GM19452 (cell line): ENCODE measurements at regions not wholly inside any gene's neighbourhood (a gene's known extent, or its start where the extent isn't known, plus 50 kb on each side); places are given as distances from the start of the nearest gene placed in this dataset.

Experiments used
- ATAC-seq: cut with Tn5 transposase; IDR thresholded peaks from one replicate; pipeline ENCODE4 v1.9.1; 2021; ENCODE audit not compliant: unreplicated experiment

- no peak for ATAC-seq
Observed at GRCh38 chrX:14476205-14476604, 53.1 kb upstream of the GLRA2 start.

DNA sequence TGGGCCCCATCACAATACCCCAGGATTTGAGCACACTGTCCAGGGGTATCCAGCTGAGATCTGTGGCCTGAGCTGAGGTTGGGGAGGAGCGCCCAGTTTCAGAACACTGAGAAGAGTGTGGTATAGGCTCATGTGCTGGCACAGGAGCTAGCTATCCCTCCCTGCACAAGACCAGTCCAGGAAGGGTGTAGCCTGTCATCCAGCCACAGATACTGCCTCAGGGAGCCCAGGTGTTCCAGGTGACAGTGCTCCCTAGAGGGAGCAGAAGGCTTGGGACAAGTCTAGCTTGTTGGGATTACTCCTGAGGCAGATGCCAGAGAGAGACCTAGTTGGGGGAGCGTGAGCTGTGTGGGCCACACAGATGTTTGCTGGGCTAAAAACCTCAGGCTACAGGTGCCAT, 79.6 kb upstream of the GLRA2 start:
- no peak for ATAC-seq

- no peak for ATAC-seq
Observed at GRCh38 chrX:14448406-14448805, 80.9 kb upstream of the GLRA2 start.

- no peak for ATAC-seq
Observed at GRCh38 chrX:14440106-14440505, 89.2 kb upstream of the GLRA2 start.

GRCh38 chrX:14427614-14428013, 101.7 kb upstream of the GLRA2 start:
- no peak for ATAC-seq

DNA sequence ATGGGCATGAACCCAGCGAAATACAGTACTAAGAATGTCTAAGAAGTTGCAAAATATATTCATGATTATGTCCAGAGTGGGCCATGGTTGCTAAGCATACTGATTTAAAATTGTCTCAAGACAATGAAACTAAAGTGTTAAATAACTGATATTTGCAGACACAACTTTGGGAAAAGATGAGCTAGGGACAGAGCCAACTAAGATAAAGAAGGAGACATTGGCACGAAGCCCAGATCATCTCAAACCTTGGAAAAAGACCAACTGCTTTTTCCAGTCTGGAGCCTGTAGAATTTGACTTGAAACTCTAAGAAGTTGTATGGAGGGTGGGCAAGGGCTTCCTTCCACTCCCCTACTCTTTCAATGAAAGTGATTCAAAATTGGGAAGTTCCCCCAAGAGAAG, 108.5 kb upstream of the GLRA2 start:
- no peak for ATAC-seq

DNA sequence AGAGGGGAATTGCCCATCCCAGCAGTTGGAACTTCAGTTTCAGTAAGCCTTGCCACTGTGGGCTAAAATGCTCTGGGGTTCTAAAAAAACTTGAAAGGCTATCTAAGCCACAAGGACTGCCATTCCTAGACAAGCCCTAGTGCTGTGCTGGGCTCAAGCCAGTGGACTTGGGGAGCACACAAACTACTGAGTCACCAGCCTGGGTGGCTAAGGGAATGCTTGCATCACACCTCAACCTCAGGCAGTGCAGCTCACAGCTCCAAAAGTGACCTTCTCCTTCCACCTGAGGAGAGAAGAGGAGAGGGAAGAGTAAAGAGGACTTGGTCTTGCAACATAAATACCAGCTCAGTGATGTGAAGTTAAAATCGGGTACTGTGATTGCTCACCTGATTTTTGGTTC, 116.7 kb upstream of the GLRA2 start:
- no peak for ATAC-seq

DNA sequence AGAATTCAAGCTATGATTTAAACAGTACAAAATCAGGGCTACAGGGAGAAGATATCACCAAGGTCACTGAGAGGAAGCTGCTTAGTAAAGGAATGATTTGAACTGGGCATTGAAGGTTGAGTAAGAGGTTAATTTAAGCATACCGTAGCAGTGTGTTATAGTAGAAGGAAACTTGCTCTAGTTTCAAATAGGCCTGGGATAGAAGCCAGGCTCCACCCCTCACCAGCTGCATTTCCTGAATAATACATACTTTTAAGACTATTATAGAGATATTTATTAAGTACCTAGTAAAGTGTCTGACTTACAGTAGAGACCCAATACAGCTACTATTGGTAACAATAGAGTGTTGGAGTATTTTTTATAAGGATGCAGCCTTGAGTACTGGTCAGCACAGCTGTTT, 118.0 kb upstream of the GLRA2 start:
- ATAC-seq = no peak

GRCh38 chrX:14409341-14409740, 120.0 kb upstream of the GLRA2 start:
- no peak for ATAC-seq

DNA sequence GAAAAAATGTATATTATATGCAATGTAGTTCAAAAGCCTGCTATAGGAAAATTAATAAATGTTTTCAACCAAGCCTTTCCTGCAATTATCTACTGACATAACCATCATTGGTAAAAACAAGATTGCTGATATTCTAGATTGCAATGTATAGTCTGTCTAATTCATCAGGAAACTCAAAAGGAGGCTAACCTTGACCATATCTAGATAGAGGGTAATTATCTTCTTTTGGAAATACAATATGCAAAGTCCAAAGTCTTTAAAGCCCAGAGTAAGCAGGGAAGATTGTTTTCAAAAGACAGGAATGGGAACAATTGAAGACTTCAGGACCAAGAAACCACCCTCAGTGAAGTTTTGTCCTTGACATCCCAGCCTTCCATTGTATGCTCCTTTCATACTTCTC, 123.1 kb upstream of the GLRA2 start:
- no peak for ATAC-seq

GRCh38 chrX:14398725-14399124, 130.6 kb upstream of the GLRA2 start:
- ATAC-seq = no peak

GRCh38 chrX:14389682-14390081, 139.7 kb upstream of the GLRA2 start:
- ATAC-seq = no peak

DNA sequence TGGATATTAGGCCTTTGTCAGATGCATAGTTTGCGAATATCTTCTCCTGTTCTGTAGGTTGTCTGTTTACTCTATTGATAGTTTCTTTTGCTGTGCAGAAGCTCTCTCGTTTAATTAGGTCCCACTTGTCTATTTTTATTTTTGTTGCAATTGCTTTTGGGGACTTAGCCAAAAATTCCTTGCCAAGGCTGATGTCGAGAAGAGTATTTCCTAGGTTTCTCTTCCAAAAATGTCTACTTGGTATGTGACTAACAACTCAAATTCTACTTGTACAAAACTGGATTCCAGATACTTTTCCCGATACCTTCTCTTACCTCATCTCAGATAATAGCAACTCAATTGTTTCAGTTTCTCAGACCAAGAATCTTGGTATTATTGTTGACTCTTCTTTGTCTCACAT, 142.4 kb upstream of the GLRA2 start:
- ATAC-seq = no peak

DNA sequence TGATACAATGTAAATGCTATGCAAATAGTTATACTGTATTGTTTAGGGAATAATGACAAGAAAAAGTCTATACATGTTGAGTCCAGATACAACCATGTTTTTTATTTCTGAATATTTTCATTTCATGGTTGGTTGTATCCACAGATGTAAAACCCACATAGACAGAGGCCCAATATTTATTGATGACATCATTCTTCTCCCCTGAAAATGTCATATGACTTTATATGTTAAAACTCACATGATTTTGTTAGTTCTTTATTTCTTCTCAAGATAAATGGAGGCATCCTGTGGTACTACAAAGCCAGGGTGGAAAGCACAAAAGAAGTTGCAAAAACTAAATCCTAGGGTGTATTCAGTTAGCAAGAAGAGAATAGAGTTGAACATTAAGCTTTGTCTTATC, 149.3 kb upstream of the GLRA2 start:
- ATAC-seq = no peak

- ATAC-seq = no peak
Observed at GRCh38 chrX:14377427-14377826, 151.9 kb upstream of the GLRA2 start.

- no peak for ATAC-seq
Observed at GRCh38 chrX:14363728-14364127, 165.6 kb upstream of the GLRA2 start.

DNA sequence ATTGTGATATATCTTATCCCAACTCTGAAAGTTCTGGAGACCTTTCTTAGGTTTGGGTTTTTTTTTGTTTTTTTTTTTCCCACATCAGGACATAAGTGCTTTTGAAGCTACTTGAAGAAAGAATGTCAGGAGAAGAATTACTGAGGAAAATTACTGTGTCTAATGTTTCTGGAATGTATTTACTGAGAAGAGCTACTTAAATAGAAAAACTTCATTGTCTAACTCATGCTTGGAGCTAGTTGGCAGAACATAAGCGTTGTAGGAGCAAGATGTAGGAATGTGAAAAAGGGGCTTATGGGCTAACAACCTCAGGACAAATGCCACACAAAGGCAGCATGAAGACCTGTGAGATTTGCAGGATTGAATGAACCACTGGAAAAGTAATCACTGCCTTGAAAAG, 166.6 kb upstream of the GLRA2 start:
- no peak for ATAC-seq

DNA sequence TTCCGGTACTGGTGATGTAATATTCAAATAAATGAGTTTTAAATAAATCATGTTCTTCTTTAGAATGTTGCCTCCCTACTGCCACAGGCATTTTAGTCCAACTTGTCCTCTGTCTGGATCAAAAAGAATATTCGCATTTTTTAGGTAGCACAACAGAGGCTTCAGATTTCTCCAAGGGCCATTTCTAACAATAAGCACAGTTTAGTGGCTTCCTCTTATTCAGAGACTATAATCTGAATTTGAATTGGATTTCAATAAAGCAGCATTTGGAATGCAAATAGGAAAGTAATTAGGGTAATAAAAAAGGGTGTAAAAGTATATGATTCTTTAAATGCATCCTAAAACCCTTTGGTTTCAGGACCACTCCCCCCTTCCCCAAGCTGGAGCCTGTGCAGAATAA, 167.9 kb upstream of the GLRA2 start:
- ATAC-seq = no peak

GRCh38 chrX:14359727-14360126, 169.6 kb upstream of the GLRA2 start:
- no peak for ATAC-seq

- no peak for ATAC-seq
Observed at GRCh38 chrX:14359316-14359715, 170.0 kb upstream of the GLRA2 start.

GRCh38 chrX:14357314-14357713, 172.0 kb upstream of the GLRA2 start:
- no peak for ATAC-seq

- no peak for ATAC-seq
Observed at GRCh38 chrX:14356401-14356800, 172.9 kb upstream of the GLRA2 start.

DNA sequence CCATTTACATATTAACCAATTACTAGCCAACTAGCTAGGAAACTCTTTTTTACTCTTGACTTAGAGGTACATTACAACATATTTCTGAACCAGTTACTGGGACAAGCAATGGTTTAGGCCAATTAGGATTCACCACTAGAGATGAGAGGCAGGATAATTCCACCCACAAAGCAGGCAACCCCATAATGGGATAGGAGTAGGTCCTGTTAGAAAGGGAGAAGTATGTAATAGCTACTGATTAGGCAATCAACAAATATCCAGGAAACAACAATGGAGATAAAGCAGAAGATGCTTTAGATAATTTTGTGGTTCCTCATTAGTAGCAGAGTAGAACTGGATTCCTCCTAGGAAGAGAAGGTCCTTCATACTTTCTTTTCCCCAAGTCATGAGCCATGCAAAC, 173.8 kb upstream of the GLRA2 start:
- no peak for ATAC-seq

DNA sequence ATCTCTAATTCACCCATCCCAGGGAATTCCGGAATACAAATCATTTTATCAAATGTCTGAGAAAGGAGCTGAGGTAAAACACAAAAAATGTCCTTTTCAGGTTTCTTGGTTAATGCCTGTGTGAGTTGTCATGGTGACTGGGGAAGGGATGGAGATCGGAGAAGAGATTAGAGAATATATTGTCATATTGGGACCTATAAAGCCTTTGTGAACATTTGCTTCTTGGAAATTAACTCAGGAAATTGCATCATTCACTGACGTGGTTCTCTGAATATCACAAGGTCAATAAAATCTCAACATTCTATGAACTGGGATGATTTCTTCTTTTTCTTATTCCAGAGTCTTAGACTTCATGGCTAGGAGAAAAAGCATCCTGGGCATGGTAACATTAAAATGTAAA, 174.8 kb upstream of the GLRA2 start:
- ATAC-seq = no peak
